Kidney (tissue), 10 donors: ENCODE measurements at regions not wholly inside any gene's neighbourhood (a gene's known extent, or its start where the extent isn't known, plus 50 kb on each side); places are given as distances from the start of the nearest gene placed in this dataset.
A peak's percentile ranks its signal among the peaks of the same experiment; 100 is the strongest.
"Not testable (repeated sequence)": the region's sequence is repeated elsewhere in the genome, so short reads cannot be mapped to it uniquely, and the experiment has no call there.

Experiments
- DNase-seq, 5 donors: peaks; one replicate each; pipeline ENCODE4 v3.0.0-alpha.2; 2013 to 2020
- FAIRE-seq: peaks from 2 replicates; lab custom pipeline; 2012; peaks lifted over from hg19 to GRCh38; lab: Jason Lieb, UNC
- H3K27ac ChIP-seq, 2 donors: one replicate each; pipeline ENCODE4 v1.7.0; 2013; ENCODE audit warnings: low read depth in 2 of 2, low read length in 2 of 2, inconsistent platforms in 1 of 2
- H3K27me3 ChIP-seq: one replicate; pipeline ENCODE4 v1.7.1; 2013; ENCODE audit warnings: low read length, inconsistent platforms; ENCODE audit not compliant: control insufficient read depth, insufficient read depth
- H3K36me3 ChIP-seq, 3 donors: one replicate each; pipeline versions ENCODE4 v1.7.0 to v1.7.1; 2013; ENCODE audit warnings: low read length in 3 of 3, control low read depth in 1 of 3, inconsistent platforms in 1 of 3; ENCODE audit not compliant: insufficient read depth in 3 of 3, control insufficient read depth in 2 of 3
- H3K4me1 ChIP-seq, 3 donors: one replicate each; pipeline versions ENCODE4 v1.7.0 to v1.7.1; 2013; ENCODE audit warnings: low read length in 3 of 3, inconsistent platforms in 1 of 3, low read depth in 1 of 3; ENCODE audit not compliant: control insufficient read depth in 2 of 3, insufficient read depth in 2 of 3
- H3K4me3 ChIP-seq, 3 donors: one replicate each; pipeline versions ENCODE4 v1.7.0 to v1.8.1; 2013; ENCODE audit warnings: low read length in 3 of 3, control low read depth in 1 of 3, inconsistent platforms in 1 of 3
- H3K9ac ChIP-seq, 3 donors: one replicate each; pipeline versions ENCODE4 v1.7.0 to v1.7.1; 2013; ENCODE audit warnings: low read length in 3 of 3, control low read depth in 1 of 3, inconsistent platforms in 1 of 3
- H3K9me3 ChIP-seq, 3 donors: one replicate each; pipeline versions ENCODE4 v1.7.0 to v1.7.1; 2013; ENCODE audit warnings: low read length in 3 of 3, control low read depth in 1 of 3, inconsistent platforms in 1 of 3; ENCODE audit not compliant: control insufficient read depth in 2 of 3, insufficient read depth in 1 of 3
- intact Hi-C: fragments of 100-400 bp; cut with DNase I; formaldehyde crosslinking; loops from one replicate; pipeline ENCODE4 v1.11.1; 2022
- donor health status: control.
- donor health status: control.
- donor health status: DM: yes; HTN: yes; CAD: no.
- donor health status: Normal renal cell carcinoma (clear cell type).

DNA sequence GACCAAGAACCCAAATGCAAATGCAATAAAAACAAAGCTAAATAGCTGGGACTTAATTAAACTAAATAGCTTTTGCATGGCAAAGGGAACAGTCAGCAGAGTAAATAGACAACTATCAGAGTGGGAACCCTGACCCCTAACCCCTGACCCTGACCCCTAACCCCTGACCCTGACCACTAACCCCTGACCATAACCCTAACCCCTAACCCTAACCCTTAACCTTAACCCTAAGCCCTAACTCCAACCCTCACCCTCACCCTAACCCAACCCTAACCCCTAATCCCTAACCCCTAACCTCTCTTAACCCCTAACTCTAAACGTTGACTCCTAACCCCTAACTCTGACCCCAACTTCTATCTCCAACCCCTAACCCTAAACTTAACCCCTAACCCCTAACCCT lies 3014.3 kb upstream of the TEKT4 start:
- FAIRE-seq, H3K36me3 ChIP-seq, H3K9ac ChIP-seq, H3K27ac ChIP-seq, DNase-seq, H3K4me1 ChIP-seq, H3K4me3 ChIP-seq, intact Hi-C loops, H3K9me3 ChIP-seq, H3K27me3 ChIP-seq: not testable (repeated sequence)

DNA sequence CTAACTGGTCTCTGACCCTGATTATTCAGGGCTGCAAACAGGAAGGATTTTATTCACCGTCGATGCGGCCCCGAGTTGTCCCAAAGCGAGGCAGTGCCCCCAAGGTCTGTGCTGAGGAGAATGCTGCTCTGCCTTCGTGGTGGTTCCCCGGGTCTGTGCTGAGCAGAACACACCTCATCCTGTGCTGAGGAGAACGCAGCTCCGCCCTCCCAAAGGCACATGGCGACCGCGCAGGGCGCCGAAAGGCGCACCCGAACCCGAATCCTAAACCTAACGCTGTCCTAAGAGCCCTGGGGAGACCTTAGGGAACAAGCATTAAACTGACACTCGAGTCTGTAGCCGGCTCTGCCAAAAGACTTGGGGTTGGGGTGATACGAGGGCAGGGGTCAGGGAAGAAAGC lies 3013.5 kb upstream of the TEKT4 start:
- H3K27ac ChIP-seq, H3K27me3 ChIP-seq, DNase-seq, FAIRE-seq, H3K9ac ChIP-seq, intact Hi-C loops, H3K4me3 ChIP-seq, H3K9me3 ChIP-seq, H3K4me1 ChIP-seq, H3K36me3 ChIP-seq: not testable (repeated sequence)

DNA sequence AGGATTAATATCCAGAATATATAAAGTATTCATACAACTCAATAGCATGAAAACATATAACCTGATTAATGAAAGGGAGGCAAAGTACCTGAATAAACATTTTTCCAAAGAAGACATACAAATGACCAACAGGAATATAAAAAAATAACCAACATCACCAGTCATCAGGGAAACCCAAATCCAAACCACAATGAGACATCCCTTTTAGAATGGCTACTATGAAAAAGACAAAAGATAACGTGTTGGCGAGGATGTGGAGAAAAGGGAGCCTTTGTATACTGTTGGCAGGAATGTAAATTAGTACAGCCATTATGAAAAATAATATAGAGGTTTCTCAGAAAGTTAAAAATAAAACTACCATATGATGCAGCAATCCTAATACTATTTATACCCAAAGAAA lies 2999.5 kb upstream of the TEKT4 start:
- H3K4me1 ChIP-seq, FAIRE-seq, H3K27ac ChIP-seq, H3K9ac ChIP-seq, H3K36me3 ChIP-seq, H3K9me3 ChIP-seq, H3K4me3 ChIP-seq, DNase-seq, H3K27me3 ChIP-seq, intact Hi-C loops: not testable (repeated sequence)

DNA sequence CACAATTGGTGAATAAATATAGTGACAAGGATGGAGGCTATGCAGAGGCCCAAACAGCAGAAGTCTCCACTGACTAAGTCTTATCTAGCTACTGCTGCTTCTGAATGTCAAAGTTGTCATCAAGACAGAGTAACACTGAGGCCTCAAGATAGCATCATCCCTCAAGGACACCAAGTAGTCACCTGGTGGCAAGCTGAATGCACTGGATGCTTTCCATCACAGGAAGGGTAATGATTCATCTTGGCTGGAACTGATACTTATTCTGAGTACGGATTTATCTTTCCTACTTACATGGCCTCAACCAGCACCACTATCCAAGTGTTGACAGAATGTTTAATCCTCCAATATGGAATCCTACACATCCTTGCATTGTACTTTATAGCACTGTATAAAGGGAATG lies 2997.8 kb upstream of the TEKT4 start:
- DNase-seq, H3K36me3 ChIP-seq, intact Hi-C loops, H3K27me3 ChIP-seq, H3K4me1 ChIP-seq, H3K9me3 ChIP-seq, H3K9ac ChIP-seq, FAIRE-seq, H3K27ac ChIP-seq, H3K4me3 ChIP-seq: not testable (repeated sequence)

DNA sequence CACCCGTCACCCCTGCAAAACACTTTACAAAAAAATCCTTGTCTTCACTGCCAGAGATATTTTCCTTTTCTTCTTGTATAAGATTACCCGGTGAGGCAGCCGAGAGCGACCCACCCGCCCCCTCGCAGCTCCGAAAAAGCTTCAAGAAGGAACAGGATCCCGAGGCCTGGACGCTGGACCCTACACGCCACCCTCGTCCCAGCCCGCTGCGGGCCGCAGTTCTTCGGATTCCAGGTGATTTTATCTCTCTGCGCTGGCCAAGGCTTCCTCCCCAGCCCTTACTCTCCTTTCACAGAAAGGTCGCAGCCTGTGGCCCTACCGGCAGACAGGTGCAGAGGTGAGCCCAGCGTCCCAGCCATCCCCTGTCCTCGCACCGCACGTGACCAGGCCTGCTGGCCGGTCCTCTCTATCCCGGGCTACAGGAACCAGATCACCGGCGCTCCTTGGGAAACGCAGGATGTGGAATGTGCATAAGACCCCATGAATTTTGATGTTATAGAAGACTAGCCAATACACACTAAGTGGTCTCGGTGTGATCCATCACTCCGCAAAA lies 2993.5 kb upstream of the TEKT4 start:
- H3K36me3 ChIP-seq, FAIRE-seq, H3K4me3 ChIP-seq, H3K9ac ChIP-seq, H3K27ac ChIP-seq, intact Hi-C loops, H3K9me3 ChIP-seq, H3K4me1 ChIP-seq, H3K27me3 ChIP-seq: not testable (repeated sequence)
- peak in 1 of 5 donors; percentile 76 for DNase-seq

DNA sequence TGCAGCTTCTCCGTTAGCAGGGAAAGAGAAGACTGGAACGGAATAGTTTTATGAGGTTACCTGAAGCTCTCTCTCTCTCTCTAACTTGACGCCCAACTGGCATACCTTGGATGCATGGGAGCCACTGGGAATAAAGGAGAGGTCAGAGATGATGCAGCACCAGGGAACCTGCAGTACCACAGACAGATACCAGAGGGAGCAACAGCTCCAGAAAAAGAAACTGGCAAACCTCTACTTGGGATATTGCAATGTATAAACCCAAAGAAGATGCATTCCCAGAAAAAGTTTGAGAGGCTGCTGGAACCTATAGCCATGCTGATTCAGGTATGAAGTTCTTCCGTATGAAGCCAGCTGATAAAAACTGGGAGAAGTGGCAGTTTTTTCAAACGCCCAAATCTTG lies 2976.1 kb upstream of the TEKT4 start:
- H3K36me3 ChIP-seq, DNase-seq, intact Hi-C loops, FAIRE-seq, H3K9ac ChIP-seq, H3K27me3 ChIP-seq, H3K4me1 ChIP-seq, H3K27ac ChIP-seq, H3K9me3 ChIP-seq, H3K4me3 ChIP-seq: not testable (repeated sequence)

DNA sequence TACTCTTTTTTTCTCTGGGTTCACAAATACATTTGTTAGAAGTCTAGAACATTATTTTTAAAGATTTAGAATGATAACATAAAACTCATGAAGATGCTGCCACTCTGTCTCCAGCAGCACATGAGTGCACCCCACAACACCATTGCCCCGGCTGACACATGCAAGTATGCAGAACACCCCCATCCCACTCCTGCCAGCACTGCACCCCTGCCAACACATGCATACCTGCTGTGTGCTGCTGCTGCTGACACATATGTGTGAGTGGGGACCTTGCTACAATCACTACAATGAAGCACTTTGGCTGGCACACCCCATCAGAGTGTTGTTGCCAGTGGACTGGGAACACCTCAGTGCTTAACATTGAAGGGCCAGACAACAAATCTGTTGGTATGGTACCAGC lies 2953.6 kb upstream of the TEKT4 start:
- H3K4me3 ChIP-seq, H3K36me3 ChIP-seq, DNase-seq, H3K9me3 ChIP-seq, H3K27me3 ChIP-seq, H3K27ac ChIP-seq, H3K4me1 ChIP-seq, intact Hi-C loops, H3K9ac ChIP-seq, FAIRE-seq: not testable (repeated sequence)
